Loucy (cell line): ENCODE measurements at regions not wholly inside any gene's neighbourhood (a gene's known extent, or its start where the extent isn't known, plus 50 kb on each side); places are given as distances from the start of the nearest gene placed in this dataset.
"Not testable (repeated sequence)": the region's sequence is repeated elsewhere in the genome, so short reads cannot be mapped to it uniquely, and the experiment has no call there.

Experiments used
- H2AFZ ChIP-seq: fragments of 200-600 bp; sonication (generic); 2 replicates; pipeline ENCODE4 v1.6.0; 2016; ENCODE audit warnings: antibody characterized with exemption, mild to moderate bottlenecking, low read length, moderate library complexity
- H3F3A ChIP-seq: fragments of 200-600 bp; 2 replicates; pipeline ENCODE4 v1.6.0; 2016; ENCODE audit warnings: antibody characterized with exemption, low read depth, mild to moderate bottlenecking
- H3K27me3 ChIP-seq: fragments of 200-600 bp; sonication (generic); 2 replicates; pipeline ENCODE4 v1.6.1; 2014; ENCODE audit warnings: low read length, mild to moderate bottlenecking; ENCODE audit not compliant: insufficient read depth, poor library complexity, severe bottlenecking
- H3K36me3 ChIP-seq: fragments of 200-600 bp; sonication (generic); 2 replicates; pipeline ENCODE4 v1.6.1; 2016; ENCODE audit warnings: low read length; ENCODE audit not compliant: insufficient read depth
- H3K4me1 ChIP-seq: fragments of 200-600 bp; sonication (generic); 2 replicates; pipeline ENCODE4 v1.5.1; 2014; ENCODE audit warnings: low read length, mild to moderate bottlenecking; ENCODE audit not compliant: insufficient read depth, poor library complexity, severe bottlenecking
- H3K4me2 ChIP-seq: fragments of 200-600 bp; sonication (generic); 2 replicates; pipeline ENCODE4 v1.6.0; 2014; ENCODE audit warnings: antibody characterized with exemption, low read length, low read depth, mild to moderate bottlenecking; ENCODE audit not compliant: poor library complexity, severe bottlenecking
- H3K4me3 ChIP-seq: fragments of 200-600 bp; sonication (generic); 2 replicates; pipeline ENCODE4 v1.5.1; 2014; ENCODE audit warnings: low read length, mild to moderate bottlenecking, mixed read lengths; ENCODE audit not compliant: poor library complexity, severe bottlenecking
- H3K79me2 ChIP-seq: fragments of 200-600 bp; sonication (generic); 2 replicates; pipeline ENCODE4 v1.6.1; 2014; ENCODE audit warnings: low read length; ENCODE audit not compliant: insufficient read depth
- H3K9ac ChIP-seq: fragments of 200-600 bp; sonication (generic); 2 replicates; pipeline ENCODE4 v1.6.0; 2014; ENCODE audit warnings: mild to moderate bottlenecking, low read depth, low read length, moderate library complexity; ENCODE audit not compliant: poor library complexity, severe bottlenecking
- H3K9me2 ChIP-seq: fragments of 200-600 bp; sonication (generic); replicated peaks from 2 replicates; pipeline ENCODE4 v1.6.1; 2016; ENCODE audit warnings: low read depth, low read length, mixed read lengths
- H3K9me3 ChIP-seq: fragments of 200-600 bp; sonication (generic); 2 replicates; pipeline ENCODE4 v1.6.1; 2014; ENCODE audit warnings: mild to moderate bottlenecking, antibody characterized with exemption, low read length, low read depth; ENCODE audit not compliant: insufficient read depth
- H4K20me1 ChIP-seq: fragments of 200-600 bp; sonication (generic); 2 replicates; pipeline ENCODE4 v1.6.0; 2014; ENCODE audit warnings: antibody characterized with exemption, low read length, mild to moderate bottlenecking; ENCODE audit not compliant: insufficient read depth, poor library complexity, severe bottlenecking
- CTCF ChIP-seq: fragments of 200-600 bp; sonication (generic); conservative IDR thresholded peaks from 2 replicates; pipeline ENCODE4 v1.5.1; 2014; ENCODE audit warnings: mild to moderate bottlenecking, antibody characterized with exemption, low read length
- EZH2phosphoT487 ChIP-seq: fragments of 200-600 bp; IDR thresholded peaks from 2 replicates; pipeline ENCODE4 v1.6.1; 2018; ENCODE audit warnings: antibody characterized with exemption, mild to moderate bottlenecking, moderate library complexity, borderline replicate concordance

- Histone ChIP-seq H3K27me3 (no peaks in the 10 kb centered on the region), H3K9ac (no peak overlapping the region), H3K79me2 (no peaks in the 10 kb centered on the region), H4K20me1 (no peaks in the 10 kb centered on the region), H2AFZ (no peak overlapping the region), H3K4me3 (no peak overlapping the region), H3K9me2 (no peaks in the 10 kb centered on the region), H3K4me1 (no peaks in the 10 kb centered on the region), H3K4me2 (no peak overlapping the region), H3K36me3 (no peaks in the 10 kb centered on the region), H3F3A (no peaks in the 10 kb centered on the region), H3K9me3 (no peaks in the 10 kb centered on the region)
- TF ChIP-seq EZH2phosphoT487 (no peak), CTCF (peak; percentile 50)
Measured at GRCh38 chr4:104015680-104016079, 295.9 kb upstream of the TACR3 start.

- H4K20me1 ChIP-seq = no peaks in the 10 kb centered on the region
- no peak for TF ChIP-seq EZH2phosphoT487
- TF ChIP-seq CTCF = no peak
- no peak overlapping the region for H3K9ac ChIP-seq
- H3K9me3 ChIP-seq = no peaks in the 10 kb centered on the region
- H3K4me3 ChIP-seq = no peak overlapping the region
- H3K9me2 ChIP-seq = no peaks in the 10 kb centered on the region
- H3F3A ChIP-seq = no peaks in the 10 kb centered on the region
- H2AFZ ChIP-seq = no peak overlapping the region
- H3K4me2 ChIP-seq = no peak overlapping the region
- H3K27me3 ChIP-seq = no peaks in the 10 kb centered on the region
- H3K4me1 ChIP-seq = no peaks in the 10 kb centered on the region
- H3K79me2 ChIP-seq = no peaks in the 10 kb centered on the region
- no peaks in the 10 kb centered on the region for H3K36me3 ChIP-seq
Measured at GRCh38 chr4:104010722-104011121, 290.9 kb upstream of the TACR3 start.

- H3K9ac ChIP-seq, H3K9me2 ChIP-seq, H3K27me3 ChIP-seq, H4K20me1 ChIP-seq, H2AFZ ChIP-seq, H3K4me3 ChIP-seq, H3K36me3 ChIP-seq, H3K79me2 ChIP-seq, H3K4me1 ChIP-seq, H3F3A ChIP-seq, H3K9me3 ChIP-seq, H3K4me2 ChIP-seq: not testable (repeated sequence)
Measured at GRCh38 chr4:104002318-104002717, 282.5 kb upstream of the TACR3 start.

GRCh38 chr4:103998756-103999155 is 279.0 kb upstream of the TACR3 start:
- H4K20me1 ChIP-seq = no peaks in the 10 kb centered on the region
- peaks cover 9% of the 10 kb centered on the region; the same call in 1 of the 2 replicates for H3K9me3 ChIP-seq
- no peaks in the 10 kb centered on the region for H3K4me1 ChIP-seq
- no peak overlapping the region for H3K4me2 ChIP-seq
- TF ChIP-seq EZH2phosphoT487 (no peak), CTCF (no peak)
- no peaks in the 10 kb centered on the region for H3K27me3 ChIP-seq
- H3K4me3 ChIP-seq = no peak overlapping the region
- no peak overlapping the region for H3K9ac ChIP-seq
- H3K9me2 ChIP-seq = no peaks in the 10 kb centered on the region
- H2AFZ ChIP-seq = no peak overlapping the region
- no peaks in the 10 kb centered on the region for H3K79me2 ChIP-seq
- no peaks in the 10 kb centered on the region for H3F3A ChIP-seq
- no peaks in the 10 kb centered on the region for H3K36me3 ChIP-seq
